Astrocyte of the cerebellum (primary cell): ENCODE measurements at regions not wholly inside any gene's neighbourhood (a gene's known extent, or its start where the extent isn't known, plus 50 kb on each side); places are given as distances from the start of the nearest gene placed in this dataset.

ENCODE experiments used
- DNase-seq: peaks from one replicate; pipeline ENCODE4 v3.0.0-alpha.2; 2011; ENCODE audit warnings: low read depth
- H3K4me3 ChIP-seq: 2 replicates; pipeline ENCODE4 v1.5.1; 2011; ENCODE audit warnings: mild to moderate bottlenecking, low read depth, low read length, moderate library complexity
- CTCF ChIP-seq: IDR thresholded peaks from 2 replicates; pipeline ENCODE4 v1.5.1; 2012; ENCODE audit warnings: low read length, low read depth, moderate library complexity, mild to moderate bottlenecking; ENCODE audit errors: missing control alignments
- in situ Hi-C: cut with HindIII; loops from 2 replicates; pipeline ENCODE4 v1.10.0; 2017; ENCODE audit warnings: low sequenced_read_pairs

GRCh38 chr11:69348414-69349235, 54.7 kb downstream of the MYEOV start:
- in situ Hi-C loops: no loop called here
- DNase-seq: no peak

GRCh38 chr11:69350040-69350439, 56.1 kb downstream of the MYEOV start:
- no peak for TF ChIP-seq CTCF
- no peak for DNase-seq
- no peak overlapping the region for H3K4me3 ChIP-seq
- in situ Hi-C loops: no loop called here

More at GRCh38 chr11:69348414-69349235, 54.7 kb downstream of the MYEOV start:
- no peak overlapping the region for H3K4me3 ChIP-seq
- no peak for TF ChIP-seq CTCF

DNA sequence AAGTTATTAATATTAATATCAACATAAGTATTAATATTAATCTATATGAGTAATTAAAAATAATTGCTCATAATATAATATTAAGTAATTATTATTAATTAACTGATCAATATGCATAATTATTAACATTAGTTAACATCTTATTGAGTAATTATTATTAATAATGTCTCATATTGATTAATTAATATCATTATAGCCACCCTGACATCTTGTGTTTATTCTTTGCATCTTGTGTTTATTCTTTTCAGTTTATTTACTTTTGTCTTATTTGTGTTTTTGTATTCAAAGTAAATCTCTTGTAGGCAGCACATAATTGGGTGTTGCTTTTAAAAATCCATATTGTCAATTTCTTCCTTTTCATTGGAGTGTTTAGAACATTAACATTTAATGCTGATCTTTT, 56.6 kb downstream of the MYEOV start:
- in situ Hi-C loops: no loop called here
- no peak for DNase-seq
- no peak for TF ChIP-seq CTCF
- H3K4me3 ChIP-seq: no peak overlapping the region

- TF ChIP-seq CTCF: no peak
- no peak overlapping the region for H3K4me3 ChIP-seq
- DNase-seq: peak; percentile 35
- in situ Hi-C loops: no loop called here
These were observed 57.5 kb downstream of the MYEOV start for GRCh38 chr11:69351460-69351859.

- no peak for DNase-seq
- in situ Hi-C loops: no loop called here
These were observed 58.2 kb downstream of the MYEOV start for GRCh38 chr11:69352166-69352565.

DNA sequence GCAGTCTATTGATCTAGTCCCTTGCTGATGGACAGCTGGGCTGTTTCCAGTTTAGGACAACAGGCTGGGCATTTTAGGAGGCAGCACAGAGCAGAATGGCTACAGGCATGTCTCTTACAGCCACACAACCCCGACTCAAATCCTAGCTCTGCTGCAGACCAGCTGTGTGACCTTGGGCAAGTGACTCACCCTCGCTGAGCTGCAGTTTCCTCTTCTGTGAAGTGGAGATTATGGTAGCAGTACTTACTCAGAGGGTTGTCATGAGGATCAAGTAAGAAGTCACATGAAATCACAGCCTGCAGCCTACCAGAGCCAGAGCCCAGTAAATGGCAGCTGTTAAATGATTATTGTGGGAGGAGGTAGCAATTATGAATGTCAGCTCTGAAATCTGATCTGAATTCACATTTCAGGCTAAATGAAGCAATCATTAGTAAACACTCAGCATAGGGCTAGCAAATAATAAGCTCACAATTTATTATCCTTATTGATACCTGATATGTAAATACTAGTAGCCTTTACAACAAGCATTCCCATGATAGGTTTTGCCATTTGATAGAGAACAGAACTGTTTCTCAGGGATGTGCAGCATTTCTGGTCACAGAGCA, 58.9 kb downstream of the MYEOV start:
- DNase-seq: no peak
- in situ Hi-C loops: no loop called here
- H3K4me3 ChIP-seq: no peak overlapping the region
- TF ChIP-seq CTCF: no peak

More at GRCh38 chr11:69352166-69352565, 58.2 kb downstream of the MYEOV start:
- no peak overlapping the region for H3K4me3 ChIP-seq
- no peak for TF ChIP-seq CTCF
